Panc1 (cell line): ENCODE measurements at regions not wholly inside any gene's neighbourhood (a gene's known extent, or its start where the extent isn't known, plus 50 kb on each side); places are given as distances from the start of the nearest gene placed in this dataset.

ENCODE experiments used
- CTCF ChIP-seq: fragments of 450-650 bp; IDR thresholded peaks from 2 replicates; pipeline ENCODE4 v1.5.1; 2017; ENCODE audit warnings: mild to moderate bottlenecking
- POLR2AphosphoS5 ChIP-seq: IDR thresholded peaks from 2 replicates; pipeline ENCODE4 v1.6.1; 2012; ENCODE audit warnings: mild to moderate bottlenecking, low read depth, low read length, moderate library complexity
- TCF7L2 ChIP-seq: IDR thresholded peaks from 2 replicates; pipeline ENCODE4 v1.6.1; 2011; ENCODE audit warnings: mild to moderate bottlenecking, low read depth, low read length, inconsistent platforms

GRCh38 chr1:60878323-60878722, 204.0 kb upstream of the NFIA start:
- no peak for TF ChIP-seq CTCF
- TF ChIP-seq TCF7L2: no peak
- no peak for TF ChIP-seq POLR2AphosphoS5
